K562 (cell line): ENCODE measurements at regions not wholly inside any gene's neighbourhood (a gene's known extent, or its start where the extent isn't known, plus 50 kb on each side); places are given as distances from the start of the nearest gene placed in this dataset.
"Not testable (repeated sequence)": the region's sequence is repeated elsewhere in the genome, so short reads cannot be mapped to it uniquely, and the experiment has no call there.

ENCODE experiments used
- ATAC-seq: fragments of 200-7000 bp; cut with Tn5 transposase; 3 replicates; pipeline ENCODE4 v1.9.1; 2020; ENCODE audit warnings: moderate library complexity
- BruUV-seq: library from RNA; stranded (reverse); fragments of 400-500 nt; replicated peaks from 2 replicates; lab custom pipeline; 2021; lab: Mats Ljungman, UMichigan
- CTCF ChIA-PET: fragments of 300-600 bp; formaldehyde crosslinking; extraction: SDS; loops from one replicate; lab custom pipeline; 2021; ENCODE audit warnings: low intra/inter-chr PET ratio; lab: Yijun Ruan, JAX
- POLR2A ChIA-PET: fragments of 300-600, 350-650 bp; sonication (Branson Sonifier 250); formaldehyde crosslinking; extraction: SDS; loops from one replicate; lab custom pipeline; 2021; ENCODE audit warnings: antibody characterized with exemption, inconsistent platforms; lab: Yijun Ruan, JAX
- DNase-seq, 4 experiments: peaks; one replicate each; pipeline versions ENCODE4 v3.0.0 to v3.0.0-alpha.2; 2011 to 2018; ENCODE audit warnings: low spot score in 3 of 4, mixed read lengths in 3 of 4; ENCODE audit errors: extremely low read depth in 1 of 4
- FAIRE-seq: peaks from 2 replicates; lab custom pipeline; 2011; peaks lifted over from hg19 to GRCh38; lab: Jason Lieb, UNC
- H2AFZ ChIP-seq: 2 replicates; pipeline ENCODE4 v1.6.0; 2011; ENCODE audit warnings: low read depth, low read length, control low read depth, inconsistent platforms
- H3K27ac ChIP-seq: fragments of 200-600 bp; 3 replicates; pipeline ENCODE4 v1.8.0; 2011; ENCODE audit warnings: low read depth, mild to moderate bottlenecking, control low read depth, inconsistent platforms, low read length, moderate library complexity, mixed read lengths; ENCODE audit errors: extremely low read depth
- H3K27me3 ChIP-seq, 2 experiments: fragments of 300-600 bp in 1 of 2; 2 replicates in 1 of 2; 3 replicates in 1 of 2; pipeline versions ENCODE4 v1.6.0 to v1.8.0; 2011; ENCODE audit warnings: inconsistent platforms in 2 of 2, low read length in 2 of 2, mild to moderate bottlenecking in 1 of 2, mixed read lengths in 1 of 2, moderate library complexity in 1 of 2; ENCODE audit not compliant: control insufficient read depth in 2 of 2, insufficient read depth in 2 of 2
- H3K36me3 ChIP-seq: fragments of 300-600 bp; 3 replicates; pipeline ENCODE4 v1.8.0; 2011; ENCODE audit warnings: mild to moderate bottlenecking, low read length, inconsistent platforms; ENCODE audit not compliant: control insufficient read depth, insufficient read depth
- H3K4me1 ChIP-seq, 2 experiments: fragments of 200-600 bp in 1 of 2; replicated peaks in 1 of 2; 2 replicates in 1 of 2; 3 replicates in 1 of 2; pipeline versions ENCODE4 v1.5.1 to v1.8.0; 2011; ENCODE audit warnings: inconsistent platforms in 2 of 2, low read length in 2 of 2, mild to moderate bottlenecking in 1 of 2, mixed read lengths in 1 of 2, moderate library complexity in 1 of 2; ENCODE audit not compliant: control insufficient read depth in 2 of 2, insufficient read depth in 2 of 2
- H3K4me2 ChIP-seq: 2 replicates; pipeline ENCODE4 v1.6.1; 2011; ENCODE audit warnings: low read length, control low read depth, inconsistent platforms, mixed read lengths; ENCODE audit not compliant: insufficient read depth
- H3K4me3 ChIP-seq: fragments of 200-600 bp; sonication (generic), shearing (Covaris generic); 2 replicates; pipeline ENCODE4 v1.5.1; 2016; ENCODE audit warnings: control low read depth, inconsistent platforms
- H3K79me2 ChIP-seq: fragments of 200-600 bp; 3 replicates; pipeline ENCODE4 v1.8.0; 2011; ENCODE audit warnings: low read length, inconsistent platforms; ENCODE audit not compliant: control insufficient read depth, insufficient read depth
- H3K9ac ChIP-seq, 2 experiments: 2 replicates each; pipeline versions ENCODE4 v1.6.0 to v1.6.1; 2011; ENCODE audit warnings: low read depth in 2 of 2, low read length in 2 of 2, control low read depth in 1 of 2, inconsistent platforms in 1 of 2, mild to moderate bottlenecking in 1 of 2, mixed read lengths in 1 of 2; ENCODE audit not compliant: insufficient read depth in 1 of 2
- H3K9me1 ChIP-seq: one replicate; pipeline ENCODE4 v1.6.0; 2011; ENCODE audit warnings: inconsistent platforms, mild to moderate bottlenecking, low read length, moderate library complexity; ENCODE audit not compliant: control insufficient read depth, insufficient read depth
- H3K9me3 ChIP-seq: replicated peaks from 2 replicates; pipeline ENCODE4 v1.5.1; 2011; ENCODE audit warnings: low read depth, low read length, inconsistent platforms; ENCODE audit not compliant: control insufficient read depth, insufficient read depth
- H4K20me1 ChIP-seq: replicated peaks from 2 replicates; pipeline ENCODE4 v1.6.1; 2011; ENCODE audit warnings: low read length, inconsistent platforms, mixed read lengths; ENCODE audit not compliant: control insufficient read depth, insufficient read depth
- WGBS: fragments of 100-300 bp; shearing (Covaris generic); methylation state at CpG from one replicate; pipeline ENCODE4 v1.1.6; 2016; ENCODE audit warnings: low coverage, mixed read lengths; ENCODE audit not compliant: insufficient coverage; ENCODE audit errors: missing lambda C conversion rate; 5-methylcytosine and 5-hydroxymethylcytosine counted together
- in situ Hi-C: fragments of 300-500 bp; cut with MboI; formaldehyde crosslinking; loops from 4 replicates; pipeline ENCODE4 v1.15.0; 2018; ENCODE audit warnings: inconsistent platforms, mixed read lengths
- intact Hi-C: fragments of 100-400 bp; cut with micrococcal nuclease; formaldehyde crosslinking; loops from 2 replicates; pipeline ENCODE4 v1.14.2; 2022

GRCh38 chr14:37780731-37781130 is 185.3 kb downstream of the TTC6 start:
- H3K4me1 ChIP-seq, intact Hi-C loops, H3K79me2 ChIP-seq, CTCF ChIA-PET, H3K9me3 ChIP-seq, H2AFZ ChIP-seq, FAIRE-seq, in situ Hi-C loops, H3K27ac ChIP-seq, DNase-seq, H3K9me1 ChIP-seq, H3K4me2 ChIP-seq, H4K20me1 ChIP-seq, H3K9ac ChIP-seq, ATAC-seq, H3K36me3 ChIP-seq, POLR2A ChIA-PET, H3K27me3 ChIP-seq, BruUV-seq, H3K4me3 ChIP-seq: not testable (repeated sequence)
- WGBS: 3% methylated on average over 4 of the region's 4 CpGs

GRCh38 chr14:37784203-37784826 is 188.9 kb downstream of the TTC6 start:
- H4K20me1 ChIP-seq, POLR2A ChIA-PET, H3K36me3 ChIP-seq, DNase-seq, FAIRE-seq, H3K79me2 ChIP-seq, H3K9me1 ChIP-seq, CTCF ChIA-PET, H3K27me3 ChIP-seq, intact Hi-C loops, H3K27ac ChIP-seq, BruUV-seq, H3K4me3 ChIP-seq, ATAC-seq, H3K4me2 ChIP-seq, H3K4me1 ChIP-seq, in situ Hi-C loops, H2AFZ ChIP-seq, H3K9ac ChIP-seq, H3K9me3 ChIP-seq: not testable (repeated sequence)
- WGBS: 3% methylated on average over 3 of the region's 3 CpGs

DNA sequence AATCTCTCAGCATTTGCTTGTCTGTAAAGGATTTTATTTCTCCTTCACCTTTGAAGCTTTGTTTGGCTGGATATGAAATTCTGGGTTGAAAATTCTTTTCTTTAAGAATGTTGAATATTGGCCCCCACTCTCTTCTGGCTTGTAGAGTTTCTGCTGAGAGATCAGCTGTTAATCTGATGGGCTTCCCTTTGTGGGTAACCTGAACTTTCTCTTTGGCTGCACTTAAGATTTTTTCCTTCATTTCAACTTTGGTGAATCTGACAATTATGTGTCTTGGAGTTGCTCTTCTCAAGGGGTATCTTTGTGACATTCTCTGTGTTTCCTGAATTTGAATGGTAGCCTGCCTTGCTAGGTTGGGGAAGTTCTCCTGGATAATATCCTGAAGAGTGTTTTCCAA is 189.4 kb downstream of the TTC6 start:
- H3K4me2 ChIP-seq, BruUV-seq, H3K9me1 ChIP-seq, H3K9me3 ChIP-seq, intact Hi-C loops, DNase-seq, H3K79me2 ChIP-seq, H3K4me3 ChIP-seq, H3K9ac ChIP-seq, in situ Hi-C loops, H3K36me3 ChIP-seq, POLR2A ChIA-PET, ATAC-seq, H2AFZ ChIP-seq, FAIRE-seq, CTCF ChIA-PET, H3K4me1 ChIP-seq, H3K27ac ChIP-seq, H4K20me1 ChIP-seq, H3K27me3 ChIP-seq: not testable (repeated sequence)

DNA sequence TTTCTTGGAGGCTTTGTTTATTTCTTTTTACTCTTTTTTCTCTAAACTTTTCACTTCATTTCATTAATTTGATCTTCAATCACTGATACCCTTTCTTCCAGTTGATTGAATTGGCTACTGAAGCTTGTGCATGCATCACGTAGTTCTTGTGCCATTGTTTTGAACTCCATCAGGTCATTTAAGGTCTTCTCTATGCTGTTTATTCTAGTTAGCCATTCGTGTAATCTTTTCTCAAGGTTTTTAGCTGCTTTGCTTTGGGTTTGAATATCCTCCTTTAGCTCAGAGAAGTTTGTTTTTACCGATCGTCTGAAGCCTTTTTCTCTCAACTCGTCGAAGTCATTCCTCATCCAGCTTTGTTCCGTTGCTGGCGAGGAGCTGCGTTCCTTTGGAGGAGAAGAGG is 189.9 kb downstream of the TTC6 start:
- H3K4me1 ChIP-seq, ATAC-seq, H3K9me1 ChIP-seq, CTCF ChIA-PET, BruUV-seq, H3K79me2 ChIP-seq, H3K9ac ChIP-seq, H3K27ac ChIP-seq, H3K4me3 ChIP-seq, H3K4me2 ChIP-seq, H3K36me3 ChIP-seq, H3K27me3 ChIP-seq, H4K20me1 ChIP-seq, H2AFZ ChIP-seq, DNase-seq, in situ Hi-C loops, FAIRE-seq, intact Hi-C loops, H3K9me3 ChIP-seq: not testable (repeated sequence)
- under 1% methylated on average over 9 of the region's 9 CpGs for WGBS
- POLR2A ChIA-PET: interaction anchor here (0.9 kb wide), 1 partner anchor 24 kb away, joined by 4 read pairs; no protein-coding TSS in a partner anchor
